HG02588 (cell line): ENCODE measurements at regions not wholly inside any gene's neighbourhood (a gene's known extent, or its start where the extent isn't known, plus 50 kb on each side); places are given as distances from the start of the nearest gene placed in this dataset.
"Not testable (repeated sequence)": the region's sequence is repeated elsewhere in the genome, so short reads cannot be mapped to it uniquely, and the experiment has no call there.

Experiments used
- ATAC-seq: cut with Tn5 transposase; IDR thresholded peaks from one replicate; pipeline ENCODE4 v1.9.1; 2021; ENCODE audit warnings: mild to moderate bottlenecking, moderate library complexity; ENCODE audit not compliant: unreplicated experiment

- ATAC-seq = no peak
Observed at GRCh38 chr5:105687493-105687892, 1983.2 kb downstream of the EFNA5 start.

DNA sequence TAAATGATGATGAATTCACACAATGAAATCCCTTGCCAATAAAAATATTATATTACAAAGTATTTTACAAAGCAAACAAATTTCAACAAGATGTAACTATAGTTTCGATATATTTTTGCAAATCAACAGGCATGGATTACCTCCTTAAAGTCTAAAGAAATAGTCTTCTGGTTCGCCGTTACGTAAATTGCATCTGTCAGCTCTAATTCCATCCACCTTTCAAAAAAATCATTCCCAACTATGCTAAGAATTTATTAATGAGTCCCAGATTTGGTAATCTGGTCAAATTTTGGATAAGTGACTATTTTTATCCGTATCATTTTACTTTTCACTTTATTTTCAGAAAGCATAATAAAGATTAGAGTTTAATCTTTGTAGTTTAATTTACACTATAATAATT, 1984.9 kb downstream of the EFNA5 start:
- no peak for ATAC-seq

DNA sequence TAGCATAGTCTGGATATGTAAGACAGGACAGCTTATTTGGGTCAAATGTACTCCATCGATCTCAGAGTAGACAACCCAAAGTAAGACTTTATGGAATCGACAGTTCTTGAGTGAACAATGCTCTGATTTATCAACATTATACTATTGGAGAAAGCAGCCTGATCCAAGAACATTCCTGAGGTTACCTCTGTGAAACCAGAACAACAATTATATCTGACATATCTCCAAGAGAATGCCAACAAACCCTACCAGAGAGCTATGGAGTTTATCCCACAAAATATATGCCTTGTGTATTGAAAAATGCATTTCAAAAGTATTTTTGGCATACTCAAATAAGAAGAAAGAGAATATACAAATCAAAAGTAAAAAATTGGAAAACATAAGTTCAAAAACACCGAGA, 1985.9 kb downstream of the EFNA5 start:
- ATAC-seq = no peak

GRCh38 chr5:105680858-105681475, 1989.8 kb downstream of the EFNA5 start:
- ATAC-seq = no peak

GRCh38 chr5:105677291-105677690, 1993.4 kb downstream of the EFNA5 start:
- no peak for ATAC-seq

- ATAC-seq = no peak
Observed at GRCh38 chr5:105670596-105670995, 2000.1 kb downstream of the EFNA5 start.

- ATAC-seq = no peak
Observed at GRCh38 chr5:105663671-105664070, 2007.1 kb downstream of the EFNA5 start.

- ATAC-seq = no peak
Observed at GRCh38 chr5:105659396-105659795, 2011.3 kb downstream of the EFNA5 start.

- no peak for ATAC-seq
Observed at GRCh38 chr5:105640328-105640727, 2030.4 kb downstream of the EFNA5 start.

DNA sequence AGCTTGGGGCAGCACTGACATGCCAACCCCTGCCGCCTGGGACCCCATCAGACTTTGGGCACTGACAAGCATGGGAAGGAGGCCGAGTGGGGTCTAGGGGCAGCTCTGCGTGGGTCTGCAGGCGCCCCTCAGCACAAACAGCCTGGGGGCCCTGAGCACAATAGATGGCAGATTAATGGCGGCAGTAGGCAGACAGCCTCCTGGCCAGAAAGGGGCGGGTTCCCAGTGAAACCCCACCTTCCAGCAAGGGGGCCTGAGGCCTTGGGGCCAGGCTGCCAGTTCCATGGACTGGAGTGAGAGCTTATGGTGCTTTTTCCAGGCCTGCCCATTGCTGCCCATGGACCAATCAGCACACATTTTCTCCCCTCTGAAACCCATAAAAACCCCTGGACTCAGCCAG, 2031.2 kb downstream of the EFNA5 start:
- no peak for ATAC-seq

GRCh38 chr5:105639068-105639467, 2031.7 kb downstream of the EFNA5 start:
- no peak for ATAC-seq

DNA sequence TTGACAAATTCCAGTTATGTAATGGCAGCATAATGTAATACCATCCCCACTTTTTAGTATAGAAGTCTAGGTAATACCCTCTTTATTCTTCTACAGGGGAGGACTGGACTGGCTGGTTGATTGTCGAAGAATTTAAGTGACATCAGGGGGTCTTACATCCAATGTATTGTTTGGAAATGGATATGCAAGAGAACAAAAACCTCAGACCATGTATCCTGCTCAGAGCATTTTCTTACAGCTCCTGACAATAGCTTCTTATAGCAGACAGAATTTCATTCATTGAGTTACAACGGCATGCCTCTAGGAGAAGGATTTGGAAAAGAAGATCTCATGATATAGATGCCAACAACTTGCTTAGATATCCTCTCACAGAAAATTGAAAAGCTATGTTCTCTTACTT, 2032.3 kb downstream of the EFNA5 start:
- no peak for ATAC-seq

DNA sequence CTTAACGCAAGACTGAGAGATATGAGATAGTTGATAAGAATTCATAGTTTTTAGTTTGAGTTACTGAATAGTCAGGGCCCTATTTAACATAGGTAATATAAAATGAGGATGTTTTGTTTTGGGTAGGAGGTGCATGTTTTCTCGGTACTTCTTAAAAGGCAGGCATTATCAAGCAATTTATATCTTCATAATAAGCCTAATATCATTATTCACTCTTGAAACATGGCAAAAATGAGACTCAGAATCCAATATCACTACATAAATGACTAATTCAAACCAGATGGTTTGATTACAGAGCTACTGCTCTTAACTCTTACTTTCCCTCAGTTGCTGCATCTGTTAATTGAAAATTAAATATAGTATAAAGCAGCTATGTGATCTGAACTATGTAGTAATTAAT, 2038.7 kb downstream of the EFNA5 start:
- no peak for ATAC-seq

DNA sequence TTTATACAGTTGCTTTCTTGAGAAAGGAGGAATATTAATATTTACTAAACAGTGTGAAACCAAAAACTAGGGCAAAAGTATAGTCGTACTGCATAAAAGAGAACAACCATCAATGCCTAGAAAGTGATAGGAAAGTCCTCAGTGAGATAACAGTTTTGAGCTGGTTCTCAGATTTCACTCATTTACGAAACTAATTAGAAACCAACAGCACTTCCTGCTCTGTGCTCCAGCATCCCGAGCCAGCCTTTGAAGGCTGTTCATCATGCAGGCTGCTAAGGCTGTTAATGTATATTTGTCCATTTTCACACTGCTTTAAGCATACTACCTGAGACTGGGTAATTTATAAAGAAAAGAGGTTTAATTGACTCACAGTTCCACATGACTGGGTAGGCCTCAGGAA, 2039.9 kb downstream of the EFNA5 start:
- ATAC-seq = no peak

DNA sequence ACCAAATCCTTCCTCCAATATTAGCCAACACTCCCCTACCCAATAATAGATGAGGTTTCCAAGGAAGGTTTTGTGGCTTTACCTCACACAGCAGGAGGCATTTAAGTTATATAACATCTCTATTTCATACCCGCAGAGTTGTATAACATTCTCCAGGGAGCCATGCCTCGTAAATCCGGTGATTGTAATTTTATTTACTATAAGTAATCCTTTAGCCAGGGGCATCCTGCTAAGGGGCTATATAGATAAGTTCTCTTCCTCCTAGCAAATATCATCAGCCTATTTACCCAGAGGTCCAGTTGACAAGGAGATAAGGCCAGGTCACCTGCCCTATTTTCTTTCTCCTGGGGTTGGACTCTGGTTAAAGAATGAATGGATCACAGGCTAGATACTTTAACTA, 2051.0 kb downstream of the EFNA5 start:
- ATAC-seq = no peak

DNA sequence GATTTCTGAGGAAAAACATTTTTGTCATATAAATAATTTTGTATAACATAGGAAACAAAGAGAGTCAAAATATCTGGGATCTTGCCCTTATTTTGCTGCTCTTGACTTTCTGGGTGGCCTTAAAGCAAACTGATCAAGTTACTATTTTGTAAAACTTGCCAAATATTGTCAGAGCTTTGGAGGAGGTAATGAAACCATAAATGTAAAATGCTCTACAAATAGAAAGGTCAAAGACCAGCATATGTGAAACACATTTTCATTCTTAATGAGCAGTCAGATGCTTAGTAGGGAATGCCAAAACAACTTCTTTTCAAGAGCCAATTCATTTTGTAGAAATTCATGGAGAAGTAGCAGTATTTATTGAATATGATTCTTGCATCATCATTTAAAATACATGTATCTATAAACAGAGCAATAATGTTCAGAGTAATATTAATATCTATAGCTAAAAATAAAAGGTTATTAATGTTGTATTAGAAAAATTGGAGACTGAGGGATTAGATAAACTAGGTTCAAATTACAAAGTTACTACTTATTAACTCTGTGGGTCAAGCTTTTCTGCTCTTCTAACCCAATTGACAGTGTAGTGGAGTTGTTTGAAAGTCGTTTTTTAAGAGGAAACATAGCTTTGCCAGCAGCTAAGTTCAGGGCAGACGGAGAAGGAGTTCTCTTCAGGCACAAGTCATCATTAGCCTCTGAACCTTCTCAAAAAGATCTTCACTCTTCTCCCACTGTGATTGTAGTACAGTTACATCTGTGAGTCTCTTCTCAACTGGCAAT, 2053.1 kb downstream of the EFNA5 start:
- ATAC-seq = no peak

GRCh38 chr5:105616599-105616998, 2054.0 kb upstream of the NUDT12 start:
- ATAC-seq = no peak

DNA sequence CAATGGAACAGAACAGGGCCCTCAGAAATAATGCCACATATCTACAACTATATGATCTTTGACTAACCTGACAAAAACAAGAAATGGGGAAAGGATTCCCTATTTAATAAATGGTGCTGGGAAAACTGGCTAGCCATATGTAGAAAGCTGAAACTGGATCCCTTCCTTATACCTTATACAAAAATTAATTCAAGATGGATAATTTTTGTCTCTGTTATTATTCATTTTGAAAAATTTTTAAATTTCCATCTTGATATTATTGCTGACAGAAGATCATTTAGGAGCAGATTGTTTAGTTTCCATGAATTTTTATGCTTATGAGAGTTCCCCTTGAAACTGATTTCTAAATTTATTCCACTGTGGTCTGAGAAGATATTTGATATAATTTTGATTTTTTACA, 2039.8 kb upstream of the NUDT12 start:
- not testable (repeated sequence) for ATAC-seq

- no peak for ATAC-seq
Observed at GRCh38 chr5:105593011-105593760, 2030.6 kb upstream of the NUDT12 start.

- no peak for ATAC-seq
Observed at GRCh38 chr5:105587963-105588662, 2025.5 kb upstream of the NUDT12 start.

GRCh38 chr5:105581988-105582690, 2019.5 kb upstream of the NUDT12 start:
- ATAC-seq = no peak
